ENCODE measurements at regions not wholly inside any gene's neighbourhood (a gene's known extent, or its start where the extent isn't known, plus 50 kb on each side); places are given as distances from the start of the nearest gene placed in this dataset.
A peak's percentile ranks its signal among the peaks of the same experiment; 100 is the strongest.

DNA sequence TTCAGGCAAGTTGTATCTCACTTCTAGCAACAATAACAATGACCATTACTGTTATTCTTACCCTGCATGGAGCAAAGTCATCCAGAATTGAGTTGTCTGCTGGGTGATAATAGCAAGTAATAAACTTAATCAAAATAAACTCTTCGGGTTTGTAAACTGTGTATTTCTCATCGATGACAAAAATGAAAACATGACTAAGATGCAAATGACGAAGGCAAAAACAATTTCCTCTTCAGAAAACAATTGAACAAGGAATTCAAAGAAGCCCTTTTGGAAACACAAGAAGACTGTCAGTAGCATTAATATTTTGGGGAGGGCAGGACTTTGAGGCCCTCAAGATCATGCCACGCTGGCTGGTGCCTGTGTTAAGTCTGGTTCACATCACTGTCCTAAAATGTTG is 232.0 kb downstream of the BTG1 start:
- no peak for DNase-seq

DNA sequence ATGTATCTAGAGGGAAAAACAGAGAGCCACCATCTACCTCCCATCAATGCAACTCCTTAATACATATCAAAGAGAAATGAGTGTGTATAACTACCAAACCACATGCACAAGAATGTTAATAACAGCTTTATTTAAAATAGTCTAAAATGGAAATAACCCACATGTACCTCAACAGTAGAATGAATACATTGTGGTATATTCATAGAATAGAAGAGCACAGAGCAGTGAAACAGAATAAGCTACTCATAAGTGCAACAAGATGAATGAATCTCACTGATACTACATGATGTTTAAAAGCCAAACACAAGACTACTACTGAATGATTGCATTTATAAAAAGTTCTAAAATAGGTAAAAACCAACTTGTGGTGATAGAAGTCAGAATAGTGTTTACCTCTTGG is 232.5 kb downstream of the BTG1 start:
- no peak for DNase-seq

DNA sequence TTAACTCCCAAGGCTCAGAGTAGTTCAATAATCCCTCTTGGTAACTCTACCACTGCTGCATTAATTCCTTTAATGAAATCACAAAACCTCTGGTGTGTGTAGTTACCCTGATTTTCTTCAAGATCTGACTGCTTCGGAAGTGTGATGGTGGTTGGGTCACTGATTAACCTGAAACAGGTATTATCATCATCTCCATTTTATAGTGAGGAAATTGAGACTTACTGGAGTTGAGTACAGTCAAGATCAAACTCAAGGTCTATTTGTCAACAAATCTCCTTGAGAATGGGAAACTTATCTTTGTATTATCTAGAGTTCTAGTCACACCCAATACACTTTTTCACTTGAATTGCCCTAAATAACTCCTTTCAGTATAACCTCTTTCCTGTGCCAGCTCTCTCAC is 233.5 kb downstream of the BTG1 start:
- DNase-seq, result no peak

DNA sequence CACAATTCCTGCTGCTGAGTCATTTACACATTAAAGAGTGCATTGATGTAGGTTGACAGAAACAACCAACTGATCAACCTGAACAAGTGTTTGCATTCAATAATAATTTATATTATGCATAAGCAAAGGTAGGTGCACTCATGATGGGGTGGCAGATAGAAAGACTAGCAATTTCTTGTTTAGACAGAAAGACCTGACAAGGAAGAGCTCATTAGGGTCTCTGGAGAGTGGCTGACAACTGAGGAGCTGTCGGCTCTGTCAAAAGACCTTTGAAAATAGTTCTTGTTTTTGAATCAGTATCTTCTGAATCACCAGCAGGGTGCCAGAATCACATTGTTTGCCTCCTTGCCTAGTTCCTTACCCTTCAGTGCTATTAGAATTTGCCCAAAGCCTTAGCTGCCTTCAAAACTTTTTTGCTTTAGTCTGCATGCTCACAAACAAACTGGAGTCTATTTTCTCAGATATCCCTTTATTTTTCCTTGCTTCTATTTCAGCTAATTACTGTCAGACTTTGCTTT is 234.7 kb downstream of the BTG1 start:
- no peak for DNase-seq

DNA sequence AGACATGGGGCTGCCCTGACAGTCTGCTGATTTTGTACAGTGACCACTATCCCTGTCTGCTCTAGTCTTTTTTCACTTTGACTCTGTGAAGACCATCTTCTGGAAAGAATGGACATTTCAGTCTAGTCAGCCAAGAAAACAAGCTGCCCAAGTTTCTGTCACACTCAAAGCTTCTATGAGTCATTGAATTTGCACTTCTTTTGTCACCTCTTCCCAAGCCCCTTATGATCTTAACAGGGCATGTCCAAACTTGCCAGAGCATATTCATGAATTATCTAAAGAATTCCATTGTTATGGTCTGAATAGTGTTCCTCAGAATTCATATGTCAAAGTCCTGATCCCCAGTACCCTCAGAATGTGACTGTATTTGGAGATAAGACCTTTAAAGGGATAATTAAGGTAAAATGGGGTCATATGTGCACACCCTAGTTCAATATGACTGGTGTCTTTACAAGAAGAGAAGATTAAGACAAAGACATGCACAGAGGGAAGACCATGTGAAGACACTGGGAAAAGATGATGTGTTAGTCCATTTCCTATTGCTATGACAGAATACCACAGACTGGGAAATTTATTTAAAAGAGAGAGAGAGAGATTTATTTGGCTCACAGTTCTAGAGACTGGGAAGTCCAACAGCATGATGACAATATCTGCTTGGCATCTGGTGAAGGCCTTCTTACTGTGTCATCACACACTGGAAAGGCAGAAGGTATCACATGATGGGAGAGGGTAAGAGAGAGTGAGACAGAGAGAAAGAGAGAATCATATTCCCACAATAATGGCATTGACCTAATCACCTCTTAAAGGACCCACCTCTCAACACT is 242.6 kb downstream of the BTG1 start:
- no peak for DNase-seq

DNA sequence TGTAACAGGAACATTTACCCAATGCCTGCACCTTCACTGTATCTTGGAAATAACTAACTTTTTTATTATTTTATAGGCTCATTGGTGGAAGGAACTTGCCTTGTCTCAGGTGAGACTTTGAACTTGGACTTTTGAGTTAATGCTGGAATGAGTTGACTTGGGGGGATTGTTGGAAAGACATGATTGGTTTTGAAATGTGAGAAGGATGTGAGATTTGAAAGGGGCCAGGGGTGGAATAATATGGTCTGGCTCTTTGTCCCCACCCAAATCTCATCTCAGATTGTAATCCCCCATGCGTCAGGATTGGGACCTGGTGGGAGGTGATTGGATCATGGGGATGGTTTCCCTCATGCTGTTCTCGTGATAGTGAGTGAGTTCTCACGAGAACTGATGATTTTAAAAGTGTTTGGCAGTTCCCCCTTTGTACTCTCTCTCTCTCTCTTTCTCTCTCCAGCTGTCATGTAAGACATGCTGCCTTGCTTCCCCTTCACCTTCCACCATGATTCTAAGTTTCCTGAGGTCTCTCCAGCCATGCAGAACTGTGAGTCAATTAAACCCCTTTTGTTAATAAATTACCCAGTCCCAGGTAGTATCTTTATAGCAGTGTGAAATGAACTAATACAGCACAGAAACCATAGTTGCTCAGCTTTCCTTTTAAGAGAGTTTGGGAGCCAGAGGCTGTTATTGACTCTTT is 244.1 kb downstream of the BTG1 start:
- DNase-seq, result no peak

DNA sequence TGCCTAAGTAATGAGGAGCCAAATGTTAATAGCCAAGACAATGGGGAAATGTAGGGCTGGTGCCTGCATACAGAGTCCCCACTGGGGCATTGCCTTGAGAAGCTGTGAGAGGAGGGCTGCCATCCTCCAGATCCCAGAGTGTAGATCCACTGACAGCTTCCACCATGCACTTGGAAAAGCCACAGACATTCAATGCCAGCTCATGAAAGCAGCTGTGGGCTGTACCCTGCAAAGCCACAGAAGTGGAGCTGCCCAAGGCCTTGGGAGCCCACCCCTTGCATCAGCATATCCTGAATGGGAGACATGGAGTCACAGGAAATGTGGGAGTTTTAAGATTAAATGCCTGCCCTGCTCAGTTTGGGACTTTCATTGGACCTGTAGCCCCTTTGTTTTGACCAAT is 244.7 kb downstream of the BTG1 start:
- no peak for DNase-seq

DNA sequence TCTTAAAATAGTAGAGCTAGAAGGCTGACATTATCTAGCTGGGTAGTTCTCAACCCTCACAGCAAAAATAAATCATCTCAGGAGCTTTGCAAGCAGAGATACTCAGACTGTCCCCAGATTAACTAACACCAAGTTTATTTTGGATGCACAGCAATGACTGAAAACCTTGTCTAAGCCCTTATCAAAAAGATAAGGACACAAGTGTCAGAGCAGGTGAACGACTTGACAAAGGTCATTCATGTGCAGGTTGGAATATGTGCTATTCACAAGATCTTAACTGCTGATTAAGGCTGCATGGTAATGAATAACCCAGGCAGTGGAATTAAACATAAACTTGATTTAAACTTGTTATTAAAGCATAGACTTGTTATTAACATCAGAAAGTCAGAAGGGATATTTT is 246.6 kb downstream of the BTG1 start:
- no peak for DNase-seq

DNA sequence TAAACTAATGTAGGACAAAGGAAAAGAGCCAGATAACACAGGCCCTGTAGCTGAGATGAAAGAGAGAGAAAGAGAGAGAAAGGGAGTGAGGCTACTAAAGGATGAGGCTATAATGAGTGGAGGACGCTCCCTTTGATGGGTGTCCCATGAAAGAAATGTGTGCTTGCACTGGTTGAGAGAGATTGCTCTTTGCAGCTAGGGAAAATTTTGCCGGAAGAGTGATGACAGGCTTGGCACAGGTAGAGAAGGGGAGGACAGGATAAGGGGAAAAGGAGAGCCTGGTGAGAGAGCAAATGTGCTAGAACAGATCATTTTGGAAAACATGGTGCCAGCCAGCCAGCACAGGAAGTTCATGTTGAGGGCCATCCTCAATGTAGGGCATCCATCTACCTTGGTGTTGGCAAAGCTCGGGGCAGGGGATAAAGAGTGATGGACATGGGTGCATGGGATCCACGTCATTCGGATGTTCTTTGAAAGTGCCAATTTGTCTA is 248.6 kb downstream of the BTG1 start:
- DNase-seq, result no peak

DNA sequence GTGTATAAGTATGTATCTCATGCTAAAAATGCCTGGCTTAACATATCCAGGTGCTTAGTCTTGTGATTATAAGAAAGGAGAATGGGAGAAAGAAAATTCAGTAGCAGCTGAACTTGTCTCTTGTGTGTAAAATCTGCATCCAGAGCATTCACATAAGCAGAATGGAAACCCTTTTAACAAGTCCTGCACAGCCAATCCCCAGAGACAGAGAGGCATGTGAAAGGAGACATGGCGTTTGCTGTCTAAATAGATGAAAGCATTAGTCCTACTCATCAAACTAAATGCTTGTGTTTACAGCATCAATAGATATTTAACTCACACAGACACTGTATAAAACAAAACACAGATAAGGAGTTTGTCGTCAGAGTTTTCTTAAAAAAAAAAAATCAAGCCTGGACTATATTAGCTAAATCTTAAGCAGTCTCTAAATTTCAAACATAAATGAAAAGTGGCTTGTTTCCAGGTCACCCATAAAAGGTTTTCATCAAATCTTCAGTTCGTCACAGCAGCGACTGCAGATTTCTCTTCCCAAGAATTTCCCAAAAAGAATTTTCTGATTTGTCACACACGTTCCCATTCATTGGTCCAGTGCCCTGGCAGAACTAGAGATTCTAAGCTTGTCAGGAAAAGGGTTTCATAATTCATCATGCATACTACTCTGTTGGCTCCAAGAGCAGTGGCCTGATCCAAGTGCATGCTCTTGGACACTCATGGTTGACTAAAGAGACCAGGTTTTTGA is 249.2 kb downstream of the BTG1 start:
- DNase-seq, result no peak

DNA sequence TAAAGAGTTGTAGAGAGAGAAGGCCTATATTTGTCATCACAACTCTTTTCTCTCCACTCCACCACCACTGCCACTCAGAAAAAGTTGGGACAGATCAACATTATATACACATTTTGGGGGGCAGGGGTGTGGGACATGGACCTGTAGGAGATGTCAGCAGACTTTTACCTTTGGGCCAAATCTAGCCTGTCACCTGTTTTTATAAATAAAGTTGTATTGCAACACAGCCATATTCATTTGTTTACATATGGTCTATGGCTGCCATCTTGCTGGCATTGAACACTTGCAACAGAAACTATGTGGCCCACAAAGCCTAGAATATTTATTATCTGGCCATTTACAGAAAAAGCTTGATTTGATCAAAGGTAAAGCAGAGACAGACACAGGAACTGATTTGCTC is 250.7 kb downstream of the BTG1 start:
- DNase-seq, result no peak

DNA sequence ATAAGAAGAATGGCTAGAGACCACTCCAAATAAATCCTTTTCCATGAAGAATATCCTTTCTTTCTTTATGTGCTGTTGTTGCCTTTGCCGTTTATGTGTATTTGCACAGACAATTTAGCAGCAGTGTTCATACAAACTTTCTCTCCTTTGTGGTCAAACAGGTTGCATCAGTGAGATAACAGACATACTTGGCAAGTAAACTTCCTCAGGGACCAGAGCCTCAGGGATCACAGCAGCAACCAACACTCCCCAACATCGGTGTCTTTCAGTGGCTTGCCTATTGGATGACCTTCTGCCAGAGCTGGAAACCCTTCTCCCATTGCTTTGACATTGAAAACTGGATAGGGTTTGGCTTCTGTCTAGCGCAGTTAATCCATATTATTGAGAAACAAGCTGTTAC is 252.2 kb downstream of the BTG1 start:
- DNase-seq, result peak; percentile 77

DNA sequence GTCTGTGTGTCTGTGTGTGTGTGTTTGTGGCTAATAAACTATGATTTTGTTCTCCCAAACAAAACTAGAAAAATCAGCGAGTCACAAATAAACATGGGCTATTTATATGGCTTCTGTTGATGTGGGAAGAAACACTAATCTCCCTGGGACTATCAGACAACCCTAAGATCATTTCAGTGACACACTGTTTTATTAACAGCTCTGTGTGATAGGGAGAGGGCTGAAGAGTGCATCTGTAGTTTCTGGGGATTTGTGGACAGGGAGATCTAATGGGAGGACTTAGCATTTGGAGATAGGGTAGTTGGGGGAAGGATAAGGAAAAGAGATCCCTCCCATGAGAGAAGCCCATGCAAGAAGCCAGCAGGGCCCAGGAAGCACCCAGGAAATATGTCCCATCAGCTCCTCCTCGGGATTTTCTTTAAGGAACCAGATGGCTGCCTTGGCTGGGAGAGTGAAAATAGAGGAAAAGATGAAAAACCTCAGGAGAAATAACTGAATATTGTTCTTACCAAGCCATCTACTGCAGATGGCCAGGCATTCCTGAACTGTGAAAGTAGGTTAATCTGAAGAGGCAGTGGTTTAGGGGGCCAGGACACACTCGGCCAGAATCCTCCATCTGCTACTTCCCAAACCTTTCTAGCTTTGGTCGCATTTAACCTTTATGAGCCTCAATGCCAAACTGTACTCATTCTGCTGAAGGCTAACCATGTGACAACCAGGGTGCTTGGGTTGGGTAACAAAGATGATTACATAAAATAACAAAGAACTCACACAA is 253.4 kb downstream of the BTG1 start:
- DNase-seq, result no peak

DNA sequence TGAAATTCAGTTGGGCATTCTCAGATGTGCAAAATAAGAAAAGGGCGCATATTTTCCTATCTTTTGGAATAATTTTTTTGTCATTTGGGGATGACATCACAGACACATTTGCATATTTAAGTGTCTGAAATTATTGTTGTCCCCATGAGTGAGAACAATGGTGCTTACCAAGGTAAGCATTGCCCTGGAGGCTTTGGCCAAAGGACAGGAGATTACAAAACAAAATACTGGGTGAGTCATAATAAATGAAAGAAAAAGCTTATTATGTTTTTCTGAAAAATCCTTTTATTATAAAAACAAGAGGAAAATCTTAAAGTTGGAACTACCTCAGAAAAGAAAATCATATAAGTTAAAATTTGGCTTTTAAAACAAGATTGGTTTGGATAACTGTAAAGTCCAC is 254.9 kb downstream of the BTG1 start:
- no peak for DNase-seq

DNA sequence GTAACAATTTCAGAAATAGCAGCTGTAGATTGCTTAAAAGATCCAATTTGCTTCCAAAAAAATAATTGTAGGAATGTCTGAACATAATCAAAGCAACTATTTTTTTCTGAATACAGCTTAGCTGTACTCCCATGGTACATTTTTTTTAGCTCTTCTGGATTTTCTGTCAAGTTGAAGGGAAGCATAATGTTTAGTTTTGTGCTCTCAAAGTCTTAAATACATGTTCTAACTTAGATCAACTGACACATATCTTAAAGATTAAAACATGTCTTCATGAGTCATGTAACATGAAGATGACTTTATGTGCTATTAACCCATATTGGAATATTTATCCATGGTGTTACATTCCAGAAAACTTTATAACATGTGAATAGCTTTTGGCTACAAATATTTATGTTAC is 255.7 kb downstream of the BTG1 start:
- DNase-seq, result no peak

DNA sequence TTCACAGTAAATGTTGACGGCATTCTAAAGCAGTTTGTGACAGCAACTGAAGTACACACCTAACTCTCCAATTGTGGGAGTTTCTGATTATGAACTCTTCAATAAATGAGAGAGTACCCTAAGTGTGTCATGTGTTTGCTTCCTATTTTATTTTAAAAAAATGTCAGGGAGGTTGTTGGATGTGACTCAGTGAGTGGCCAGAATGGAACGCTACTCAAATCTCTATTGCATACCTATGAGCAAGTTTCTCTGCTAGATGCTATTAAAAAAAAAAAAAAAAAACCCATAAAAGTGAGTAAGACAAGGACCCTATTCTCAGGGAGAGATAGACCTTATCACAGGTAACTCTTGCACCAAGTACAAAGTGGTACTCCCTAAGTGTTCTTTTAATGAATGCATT is 256.6 kb downstream of the BTG1 start:
- no peak for DNase-seq

DNA sequence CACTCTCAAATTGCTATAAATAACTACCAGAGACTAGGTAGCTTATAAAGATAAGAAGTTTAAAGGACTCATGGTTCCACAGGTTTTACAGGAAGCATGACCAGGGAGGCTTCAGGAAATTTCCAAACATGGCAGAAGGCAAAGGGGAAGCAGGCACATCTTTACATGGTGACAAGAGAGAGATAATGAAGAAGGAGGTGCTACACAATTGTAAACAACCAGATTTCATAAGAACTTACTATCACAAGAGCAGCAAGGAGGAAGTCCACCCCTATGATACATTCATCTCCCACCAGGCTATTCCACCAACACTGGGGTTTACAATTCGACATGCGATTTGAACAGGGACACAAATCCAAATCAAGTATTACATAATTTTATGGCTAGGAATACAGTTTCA is 257.7 kb downstream of the BTG1 start:
- DNase-seq, result no peak

DNA sequence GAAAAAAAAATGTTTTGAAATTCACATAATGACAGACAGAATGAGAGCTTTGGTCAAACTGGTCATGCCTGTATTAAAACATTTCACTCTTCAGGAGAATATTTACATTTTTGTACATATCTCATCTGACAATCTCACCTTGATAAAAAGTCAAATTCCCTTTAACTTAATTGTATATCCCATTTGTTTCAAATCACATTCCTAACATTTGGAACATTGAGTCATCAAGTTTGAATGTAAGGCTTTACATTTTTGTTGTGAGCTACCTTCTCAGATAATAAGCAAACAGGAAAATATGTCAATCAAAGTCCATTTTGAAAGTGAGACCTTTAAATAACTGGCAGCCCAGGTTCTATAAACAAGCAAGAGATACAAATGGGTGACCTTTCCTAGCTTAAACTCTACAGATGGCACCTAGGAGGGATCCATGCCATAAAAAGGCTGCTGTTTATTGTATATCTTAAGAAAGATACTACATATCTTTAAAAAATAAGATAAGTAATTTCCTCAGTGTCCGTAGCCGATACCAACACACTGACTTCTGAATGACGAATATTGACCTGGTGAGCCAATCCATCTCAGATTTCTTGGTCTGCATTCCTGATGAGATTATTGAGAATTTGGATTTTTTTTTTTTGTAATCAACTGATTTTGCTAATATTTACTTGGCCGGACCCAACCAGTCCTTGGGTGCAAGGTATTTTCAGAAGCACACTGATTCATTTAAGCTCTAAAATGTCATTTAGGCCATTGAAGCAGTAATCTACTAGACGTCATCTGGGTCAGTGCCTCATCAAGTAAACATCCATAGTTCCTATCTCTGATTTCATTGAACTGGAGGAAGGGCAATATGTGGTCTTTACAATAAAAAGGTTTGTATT is 259.6 kb downstream of the BTG1 start:
- DNase-seq, result no peak

DNA sequence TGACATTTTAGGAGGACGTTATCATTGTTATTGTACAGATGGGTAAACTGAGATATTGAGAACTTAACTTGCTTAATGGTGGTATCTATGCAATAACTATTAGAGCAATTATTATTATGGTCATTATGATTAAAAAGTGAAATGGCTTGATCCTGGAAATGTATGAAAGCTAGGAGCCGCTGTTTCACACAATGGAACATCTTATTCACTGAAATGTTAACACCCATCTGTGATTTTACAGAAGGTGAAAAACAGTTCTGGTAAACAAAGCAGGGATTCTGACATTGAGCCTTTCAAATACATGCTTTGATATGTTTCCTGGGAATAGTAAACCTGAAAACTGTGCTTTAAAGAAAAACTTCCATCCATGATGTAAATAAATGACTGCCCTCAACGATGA is 261.4 kb downstream of the BTG1 start:
- no peak for DNase-seq

DNA sequence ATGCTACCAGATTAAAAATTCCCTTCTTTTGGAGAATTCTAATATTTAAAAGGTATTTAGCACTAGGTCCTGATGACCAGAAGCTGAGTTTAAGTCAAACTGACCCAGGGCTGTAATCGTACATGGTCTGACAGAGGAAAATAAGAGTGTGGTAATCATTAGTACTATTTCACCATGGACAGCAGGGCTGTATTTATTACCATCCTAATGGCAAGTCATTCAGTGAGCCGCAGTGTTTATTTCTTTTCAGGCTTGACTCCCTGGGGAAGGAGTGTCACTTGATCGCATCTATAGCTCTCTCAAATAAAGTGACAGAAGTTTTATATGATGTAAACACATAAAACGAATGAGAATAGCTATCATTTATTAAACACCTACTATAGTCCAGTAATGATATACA is 261.8 kb downstream of the BTG1 start:
- DNase-seq, result no peak

DNA sequence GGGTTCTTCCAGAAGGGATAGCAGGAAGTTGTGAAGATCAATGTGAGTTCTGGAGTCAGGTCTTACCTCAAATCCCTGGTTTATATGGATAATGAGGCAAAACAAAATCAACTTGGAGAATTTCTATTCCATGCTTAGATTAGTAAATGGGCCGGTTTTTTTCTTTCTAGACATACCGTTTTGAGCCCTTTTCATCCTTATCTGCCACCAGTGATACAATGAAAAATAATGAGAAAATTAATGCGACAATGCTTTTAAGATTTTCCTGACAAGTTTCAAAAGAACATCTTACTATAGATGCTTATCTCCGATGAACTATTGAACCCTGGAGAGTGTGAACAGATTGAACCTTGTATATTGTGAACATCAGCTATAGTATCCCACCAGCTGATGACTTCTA is 262.7 kb downstream of the BTG1 start:
- DNase-seq, result no peak

DNA sequence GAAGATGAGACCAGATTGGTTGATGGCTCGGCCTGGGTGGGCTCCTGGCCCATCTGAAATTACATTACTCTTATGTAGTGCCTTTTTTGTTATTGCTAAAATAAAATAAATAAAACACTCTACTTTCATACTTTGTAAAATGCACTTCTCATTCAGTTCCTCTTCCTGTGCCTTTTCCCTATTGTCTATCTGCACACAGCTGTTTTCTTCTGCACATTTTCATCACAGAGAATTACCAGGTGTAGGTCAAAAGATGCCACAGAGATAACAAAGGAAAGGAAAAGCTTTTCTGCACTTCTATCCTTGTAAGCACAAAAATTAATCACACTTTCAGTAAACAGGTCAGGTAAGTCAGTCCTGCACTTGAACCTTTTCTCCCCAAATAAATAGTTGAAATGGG is 265.1 kb downstream of the BTG1 start:
- no peak for DNase-seq
